ENCODE measurements at regions not wholly inside any gene's neighbourhood (a gene's known extent, or its start where the extent isn't known, plus 50 kb on each side); places are given as distances from the start of the nearest gene placed in this dataset.

- no peak for TF ChIP-seq CTCF (IDR thresholded peaks at IDR 0.05; ENCODE audit: unreplicated experiment in 3 of 3)
- H3K9me3 Mint-ChIP-seq: peaks cover under 1% of the 10 kb centered on the region
- no peak overlapping the region for H3K4me3 Mint-ChIP-seq
- no peak overlapping the region for H3K27ac Mint-ChIP-seq
- no peaks in the 10 kb centered on the region for H3K36me3 Mint-ChIP-seq (ENCODE audit: low read depth)
- H3K4me1 Mint-ChIP-seq: no peaks in the 10 kb centered on the region
- H3K27me3 Mint-ChIP-seq (ENCODE audit: low read depth): no peaks in the 10 kb centered on the region
These were observed 86.2 kb upstream of the HTR2A start for GRCh38 chr13:46982856-46983582.

GRCh38 chr13:46975173-46975572 is 78.3 kb upstream of the HTR2A start:
- Mint-ChIP-seq H3K4me1 (no peaks in the 10 kb centered on the region), H3K27ac (no peak overlapping the region), H3K4me3 (no peak overlapping the region), H3K9me3 (peaks cover 36% of the 10 kb centered on the region), H3K36me3 (ENCODE audit: low read depth) (peaks cover 4% of the 10 kb centered on the region), H3K27me3 (ENCODE audit: low read depth) (no peaks in the 10 kb centered on the region)
- TF ChIP-seq CTCF (IDR thresholded peaks at IDR 0.05; ENCODE audit: unreplicated experiment in 3 of 3): no peak

- TF ChIP-seq CTCF (IDR thresholded peaks at IDR 0.05; ENCODE audit: unreplicated experiment in 3 of 3): no peak
- H3K4me1 Mint-ChIP-seq: no peaks in the 10 kb centered on the region
- no peaks in the 10 kb centered on the region for H3K36me3 Mint-ChIP-seq (ENCODE audit: low read depth)
- H3K9me3 Mint-ChIP-seq: peaks cover 6% of the 10 kb centered on the region
- H3K4me3 Mint-ChIP-seq: no peak overlapping the region
- H3K27ac Mint-ChIP-seq: no peak overlapping the region
- no peaks in the 10 kb centered on the region for H3K27me3 Mint-ChIP-seq (ENCODE audit: low read depth)
These were observed 71.6 kb upstream of the HTR2A start for GRCh38 chr13:46968450-46968849.

GRCh38 chr13:46964789-46965527 is 68.1 kb upstream of the HTR2A start:
- Mint-ChIP-seq H3K27me3 (ENCODE audit: low read depth) (no peaks in the 10 kb centered on the region), H3K9me3 (peaks cover 3% of the 10 kb centered on the region), H3K4me1 (no peaks in the 10 kb centered on the region), H3K27ac (no peak overlapping the region), H3K36me3 (ENCODE audit: low read depth) (no peaks in the 10 kb centered on the region), H3K4me3 (no peak overlapping the region)
- no peak for TF ChIP-seq CTCF (IDR thresholded peaks at IDR 0.05; ENCODE audit: unreplicated experiment in 3 of 3)

GRCh38 chr13:46963904-46964303 is 67.1 kb upstream of the HTR2A start:
- Mint-ChIP-seq H3K27ac (no peak overlapping the region), H3K36me3 (ENCODE audit: low read depth) (no peaks in the 10 kb centered on the region), H3K9me3 (peaks cover 3% of the 10 kb centered on the region), H3K4me3 (no peak overlapping the region), H3K27me3 (ENCODE audit: low read depth) (no peaks in the 10 kb centered on the region), H3K4me1 (no peaks in the 10 kb centered on the region)
- no peak for TF ChIP-seq CTCF (IDR thresholded peaks at IDR 0.05; ENCODE audit: unreplicated experiment in 3 of 3)

All from nephron (organoid).